GM12865 (cell line): ENCODE measurements at regions not wholly inside any gene's neighbourhood (a gene's known extent, or its start where the extent isn't known, plus 50 kb on each side); places are given as distances from the start of the nearest gene placed in this dataset.
A peak's percentile ranks its signal among the peaks of the same experiment; 100 is the strongest.
"Not testable (repeated sequence)": the region's sequence is repeated elsewhere in the genome, so short reads cannot be mapped to it uniquely, and the experiment has no call there.

ENCODE experiments used
- DNase-seq: peaks from one replicate; pipeline ENCODE4 v3.0.0; 2010; ENCODE audit warnings: low read depth
- H3K4me3 ChIP-seq: 2 replicates; pipeline ENCODE4 v1.5.1; 2011; ENCODE audit warnings: mild to moderate bottlenecking, low read depth, low read length, control low read depth
- CTCF ChIP-seq: IDR thresholded peaks from 2 replicates; pipeline ENCODE4 v1.5.1; 2011; ENCODE audit warnings: low read length, control low read depth, low read depth, inconsistent platforms; ENCODE audit not compliant: insufficient read depth; ENCODE audit errors: missing control alignments

- H3K4me3 ChIP-seq: no peak overlapping the region
- no peak for DNase-seq
- no peak for TF ChIP-seq CTCF
Measured at GRCh38 chr9:759983-760736, 81.3 kb upstream of the DMRT1 start.

- H3K4me3 ChIP-seq: no peak overlapping the region
- DNase-seq: no peak
- TF ChIP-seq CTCF: no peak
Measured at GRCh38 chr9:761176-761792, 80.2 kb upstream of the DMRT1 start.

GRCh38 chr9:761793-762560 is 79.5 kb upstream of the DMRT1 start:
- no peak for TF ChIP-seq CTCF
- no peak for DNase-seq
- no peak overlapping the region for H3K4me3 ChIP-seq

- no peak for TF ChIP-seq CTCF
- H3K4me3 ChIP-seq: no peak overlapping the region
Measured at GRCh38 chr9:763692-764091, 77.8 kb upstream of the DMRT1 start.

GRCh38 chr9:764105-764524 is 77.4 kb upstream of the DMRT1 start:
- no peak overlapping the region for H3K4me3 ChIP-seq
- peak; percentile 84 for DNase-seq
- peak; percentile 74 for TF ChIP-seq CTCF

More at GRCh38 chr9:763692-764091, 77.8 kb upstream of the DMRT1 start:
- no peak for DNase-seq

DNA sequence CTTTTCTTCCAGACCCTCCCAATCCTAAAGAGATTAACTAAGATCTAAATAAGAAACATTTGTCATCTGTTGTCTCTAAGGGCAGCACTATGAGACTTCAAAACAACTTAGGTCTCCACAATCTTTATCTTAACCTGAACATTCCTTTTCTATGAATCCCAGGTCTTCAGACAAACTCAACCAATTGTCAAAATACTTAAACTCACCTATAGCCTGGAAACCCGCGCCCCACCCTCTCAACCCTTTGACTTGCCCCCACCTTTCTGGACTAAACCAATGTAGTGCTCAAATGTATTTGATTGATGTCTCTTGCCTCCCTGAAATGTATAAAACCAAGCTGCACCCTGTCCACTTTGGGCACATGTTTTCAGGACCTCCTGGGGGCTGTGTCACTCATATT is 76.5 kb upstream of the DMRT1 start:
- no peak for TF ChIP-seq CTCF
- DNase-seq: no peak
- no peak overlapping the region for H3K4me3 ChIP-seq

DNA sequence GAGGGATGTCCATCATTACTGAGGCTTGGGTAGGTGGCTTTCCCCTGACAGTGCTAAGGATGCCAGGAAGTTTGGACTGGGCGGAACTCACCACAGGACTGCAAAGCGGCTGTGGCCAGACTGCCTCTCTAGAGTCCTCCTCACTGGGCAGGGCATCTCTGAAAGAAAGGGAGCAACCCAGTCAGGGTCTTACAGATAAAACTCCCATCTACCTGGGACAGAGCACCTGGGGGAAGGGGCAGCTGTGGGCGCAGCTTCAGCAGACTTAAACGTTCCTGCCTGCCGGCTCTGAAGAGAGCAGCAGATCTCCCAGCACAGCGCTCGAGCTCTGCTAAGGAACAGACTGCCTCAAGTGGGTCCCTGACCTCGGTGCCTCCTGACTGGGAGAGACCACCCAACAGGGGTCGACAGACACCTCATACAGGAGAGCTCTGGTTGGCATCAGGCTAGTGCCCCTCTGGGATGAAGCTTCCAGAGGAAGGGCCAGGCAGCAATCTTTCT is 74.4 kb upstream of the DMRT1 start:
- H3K4me3 ChIP-seq, DNase-seq: not testable (repeated sequence)
